NCI-H187 treated with DMSO at 0.1 percent for 48 hours (cell line): ENCODE measurements at regions not wholly inside any gene's neighbourhood (a gene's known extent, or its start where the extent isn't known, plus 50 kb on each side); places are given as distances from the start of the nearest gene placed in this dataset.

Experiments used
- DNase-seq: peaks from one replicate; lab custom pipeline; 2025; lab: John Stamatoyannopoulos, UW

GRCh38 chr14:53807542-53807941 lies 149.1 kb downstream of the BMP4 start:
- no peak for DNase-seq

GRCh38 chr14:53807108-53807507 lies 149.5 kb downstream of the BMP4 start:
- no peak for DNase-seq

GRCh38 chr14:53796734-53797133 lies 159.9 kb downstream of the BMP4 start:
- no peak for DNase-seq

- peak; percentile 95 for DNase-seq
Measured at GRCh38 chr14:53793790-53794505, 162.7 kb downstream of the BMP4 start.

GRCh38 chr14:53792909-53793308 lies 163.7 kb downstream of the BMP4 start:
- DNase-seq = no peak

- no peak for DNase-seq
Measured at GRCh38 chr14:53790731-53791500, 165.7 kb downstream of the BMP4 start.

GRCh38 chr14:53788566-53788965 lies 168.1 kb downstream of the BMP4 start:
- no peak for DNase-seq

- no peak for DNase-seq
Measured at GRCh38 chr14:53786045-53786444, 170.6 kb downstream of the BMP4 start.

GRCh38 chr14:53784688-53785087 lies 171.9 kb downstream of the BMP4 start:
- DNase-seq = no peak

GRCh38 chr14:53783256-53783655 lies 173.4 kb downstream of the BMP4 start:
- no peak for DNase-seq

- no peak for DNase-seq
Measured at GRCh38 chr14:53780051-53780555, 176.5 kb downstream of the BMP4 start.

GRCh38 chr14:53779301-53779700 lies 177.3 kb downstream of the BMP4 start:
- no peak for DNase-seq

GRCh38 chr14:53778263-53778662 lies 178.4 kb downstream of the BMP4 start:
- no peak for DNase-seq

GRCh38 chr14:53772936-53773335 lies 183.7 kb downstream of the BMP4 start:
- no peak for DNase-seq

GRCh38 chr14:53767566-53767965 lies 189.1 kb downstream of the BMP4 start:
- DNase-seq = peak; percentile 88

- no peak for DNase-seq
Measured at GRCh38 chr14:53766601-53767000, 190.0 kb downstream of the BMP4 start.

GRCh38 chr14:53766106-53766505 lies 190.5 kb downstream of the BMP4 start:
- DNase-seq = no peak

GRCh38 chr14:53764846-53765245 lies 191.8 kb downstream of the BMP4 start:
- DNase-seq = no peak

- no peak for DNase-seq
Measured at GRCh38 chr14:53758141-53758540, 198.5 kb downstream of the BMP4 start.

- DNase-seq = no peak
Measured at GRCh38 chr14:53757732-53758131, 198.9 kb downstream of the BMP4 start.

GRCh38 chr14:53751650-53752049 lies 205.0 kb downstream of the BMP4 start:
- DNase-seq = no peak

- no peak for DNase-seq
Measured at GRCh38 chr14:53748691-53749090, 207.9 kb downstream of the BMP4 start.

GRCh38 chr14:53744857-53745256 lies 211.8 kb downstream of the BMP4 start:
- no peak for DNase-seq
